ENCODE measurements at regions not wholly inside any gene's neighbourhood (a gene's known extent, or its start where the extent isn't known, plus 50 kb on each side); places are given as distances from the start of the nearest gene placed in this dataset.
"Not testable (repeated sequence)": the region's sequence is repeated elsewhere in the genome, so short reads cannot be mapped to it uniquely, and the experiment has no call there.

DNA sequence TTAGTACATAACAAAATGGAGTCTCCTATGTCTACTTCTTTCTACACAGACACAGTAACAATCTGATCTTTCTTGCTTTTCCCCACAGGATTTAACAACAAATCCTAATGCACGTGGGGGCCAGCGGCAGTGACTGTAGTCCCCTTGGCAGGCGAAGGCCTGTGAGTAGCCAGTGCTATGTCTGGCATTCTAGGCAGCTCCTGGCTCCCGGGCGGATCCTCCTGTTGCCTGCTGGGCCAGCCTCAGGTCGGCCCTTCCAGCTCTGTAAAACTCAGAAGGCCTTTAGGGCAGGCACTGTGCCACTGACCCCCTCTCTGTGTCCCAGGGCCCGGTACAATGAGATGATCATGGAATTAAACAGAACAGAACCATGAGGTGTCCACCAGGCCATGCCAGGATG lies 3981.7 kb upstream of the TPTE start:
- in situ Hi-C loops (cut with HindIII; ENCODE audit: low pct_ligation_motif_present, low pct_unique_long_range_greater_than_20kb, low sequenced_read_pairs); DNase-seq: not testable (repeated sequence)

DNA sequence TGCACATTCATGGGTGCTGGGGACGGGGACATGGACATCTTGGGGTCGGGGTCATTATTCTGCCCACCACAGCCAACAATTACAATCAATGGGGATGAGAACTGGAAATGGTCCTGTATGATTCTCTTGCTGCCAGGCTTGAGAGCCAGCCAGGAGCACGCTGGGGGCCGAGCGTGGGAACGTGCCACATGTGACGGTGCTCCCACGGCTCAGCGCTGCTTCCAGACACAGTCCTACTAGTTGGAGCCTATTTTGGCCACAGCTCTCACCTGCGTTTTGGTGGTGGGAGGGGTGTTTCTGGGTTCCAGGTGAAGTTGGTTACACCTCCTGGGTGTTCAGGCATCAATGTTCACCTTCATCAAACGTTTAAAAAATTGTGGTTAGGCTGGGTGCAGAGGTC lies 3980.3 kb upstream of the TPTE start:
- DNase-seq; in situ Hi-C loops (cut with HindIII; ENCODE audit: low pct_ligation_motif_present, low pct_unique_long_range_greater_than_20kb, low sequenced_read_pairs): not testable (repeated sequence)

- DNase-seq; in situ Hi-C loops (cut with HindIII; ENCODE audit: low pct_ligation_motif_present, low pct_unique_long_range_greater_than_20kb, low sequenced_read_pairs): not testable (repeated sequence)
Observed at GRCh38 chr21:6545288-6545687, 3976.1 kb upstream of the TPTE start.

DNA sequence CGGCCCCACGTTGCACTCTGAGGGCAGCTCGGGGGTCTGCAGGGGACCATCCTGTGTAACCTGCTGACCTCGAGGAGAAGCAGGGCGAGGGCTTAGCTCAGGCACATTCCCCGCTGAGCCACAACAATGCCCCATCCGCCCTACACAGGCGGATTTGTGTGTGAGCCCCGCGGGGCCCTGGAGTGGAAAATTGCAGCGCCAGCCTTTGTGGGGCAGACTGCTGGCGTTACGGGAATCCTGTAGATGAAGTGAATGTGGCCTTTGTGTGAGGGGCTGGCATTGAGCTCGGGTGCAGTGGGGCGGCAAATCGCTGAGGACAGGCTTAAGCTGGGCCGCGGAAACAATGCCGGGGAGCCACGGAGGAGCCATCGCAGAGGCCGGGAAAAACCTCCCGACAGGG lies 3970.3 kb upstream of the TPTE start:
- in situ Hi-C loops (cut with HindIII; ENCODE audit: low pct_ligation_motif_present, low pct_unique_long_range_greater_than_20kb, low sequenced_read_pairs); DNase-seq: not testable (repeated sequence)

DNA sequence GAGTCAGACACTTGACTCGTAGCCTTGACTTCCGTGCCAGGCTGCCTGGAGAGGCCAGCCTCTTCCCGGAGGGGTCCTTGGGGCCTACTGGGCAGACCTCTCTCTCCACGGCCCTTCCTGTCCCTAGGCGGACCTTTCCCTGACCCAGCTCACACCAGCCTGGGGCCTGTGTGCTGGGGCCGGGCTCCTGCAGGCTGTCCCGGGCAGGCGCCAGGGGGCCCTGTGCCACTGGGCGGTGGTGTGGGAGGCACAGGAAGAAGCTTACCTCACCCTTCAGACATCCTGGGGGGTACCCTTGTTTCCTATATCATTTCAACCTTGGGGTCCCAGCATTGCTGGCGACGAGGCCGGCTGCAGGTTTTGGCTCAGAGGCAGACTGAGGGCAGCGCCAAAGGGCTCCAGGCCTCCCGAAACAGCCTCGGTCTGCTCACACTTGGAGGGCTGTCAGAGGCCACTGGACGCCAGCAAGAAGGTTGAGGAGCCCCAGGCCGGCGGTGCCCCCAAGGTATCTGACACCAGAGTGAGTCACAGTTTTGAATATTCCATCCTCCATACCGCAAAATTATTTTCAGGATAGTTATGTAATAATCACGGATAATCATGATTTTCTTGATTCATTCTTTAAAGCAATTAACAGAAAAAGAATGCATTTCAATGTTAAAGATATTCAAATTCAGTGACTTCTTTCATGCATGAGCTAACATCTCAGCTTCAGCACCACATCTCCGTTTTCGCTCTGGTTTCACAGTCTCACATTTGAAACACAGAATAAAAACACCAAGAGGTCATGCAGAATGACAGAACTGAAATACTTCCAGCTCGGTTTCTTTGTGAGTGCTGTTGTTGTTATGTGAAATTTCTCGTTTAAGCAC lies 3967.6 kb upstream of the TPTE start:
- DNase-seq; in situ Hi-C loops (cut with HindIII; ENCODE audit: low pct_ligation_motif_present, low pct_unique_long_range_greater_than_20kb, low sequenced_read_pairs): not testable (repeated sequence)

GRCh38 chr21:6554377-6554864 lies 3967.0 kb upstream of the TPTE start:
- not testable (repeated sequence) for DNase-seq

GRCh38 chr21:6556516-6556915 lies 3964.9 kb upstream of the TPTE start:
- in situ Hi-C loops (cut with HindIII; ENCODE audit: low pct_ligation_motif_present, low pct_unique_long_range_greater_than_20kb, low sequenced_read_pairs); DNase-seq: not testable (repeated sequence)

More at GRCh38 chr21:6554377-6554864, 3967.0 kb upstream of the TPTE start:
- in situ Hi-C loops (cut with HindIII; ENCODE audit: low pct_ligation_motif_present, low pct_unique_long_range_greater_than_20kb, low sequenced_read_pairs), result not testable (repeated sequence)

DNA sequence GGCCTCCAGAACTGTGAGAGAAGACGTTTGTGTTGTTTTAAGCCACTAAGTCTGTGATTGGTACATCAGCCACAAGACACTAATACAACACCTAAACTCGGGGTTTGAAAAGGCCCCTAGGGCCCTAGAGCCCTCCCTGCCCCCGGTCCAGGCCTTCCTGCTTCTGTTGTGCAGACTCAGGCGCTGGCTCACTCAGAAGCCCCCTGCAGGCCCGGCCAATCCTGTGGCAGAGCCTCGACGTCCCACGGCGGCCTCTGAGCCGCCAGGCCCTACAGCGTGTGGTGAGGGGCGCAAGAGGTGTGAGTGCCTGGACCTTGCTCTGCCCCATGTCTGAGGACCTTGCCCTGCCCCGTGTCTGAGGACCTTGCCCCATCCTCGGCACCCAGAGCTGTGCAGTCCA lies 3964.0 kb upstream of the TPTE start:
- DNase-seq; in situ Hi-C loops (cut with HindIII; ENCODE audit: low pct_ligation_motif_present, low pct_unique_long_range_greater_than_20kb, low sequenced_read_pairs): not testable (repeated sequence)

DNA sequence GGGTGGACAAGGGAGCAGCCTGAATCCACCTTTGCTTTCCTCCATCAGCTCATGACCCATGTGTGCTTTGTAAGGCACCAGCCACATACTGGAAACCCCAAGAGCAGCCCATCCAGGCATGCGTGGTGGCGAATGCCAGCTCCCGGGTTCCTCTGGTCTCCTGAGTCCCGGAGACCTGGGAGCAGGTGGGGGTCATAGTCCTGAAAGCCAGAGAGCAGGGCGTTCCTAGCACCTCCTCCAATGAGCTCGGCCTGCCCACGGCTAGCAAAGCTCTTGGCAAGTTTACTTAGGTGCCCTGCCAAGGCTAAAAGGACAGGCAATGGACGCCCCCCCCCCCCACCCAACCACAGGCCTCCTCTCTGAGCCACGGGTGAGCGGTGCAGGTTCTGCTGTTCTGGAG lies 3960.2 kb upstream of the TPTE start:
- DNase-seq; in situ Hi-C loops (cut with HindIII; ENCODE audit: low pct_ligation_motif_present, low pct_unique_long_range_greater_than_20kb, low sequenced_read_pairs): not testable (repeated sequence)

GRCh38 chr21:6561578-6561977 lies 3959.8 kb upstream of the TPTE start:
- in situ Hi-C loops (cut with HindIII; ENCODE audit: low pct_ligation_motif_present, low pct_unique_long_range_greater_than_20kb, low sequenced_read_pairs); DNase-seq: not testable (repeated sequence)

- in situ Hi-C loops (cut with HindIII; ENCODE audit: low pct_ligation_motif_present, low pct_unique_long_range_greater_than_20kb, low sequenced_read_pairs); DNase-seq: not testable (repeated sequence)
Observed at GRCh38 chr21:6564543-6565166, 3956.7 kb upstream of the TPTE start.

- in situ Hi-C loops (cut with HindIII; ENCODE audit: low pct_ligation_motif_present, low pct_unique_long_range_greater_than_20kb, low sequenced_read_pairs), result not testable (repeated sequence)
Observed at GRCh38 chr21:6565190-6566094, 3955.9 kb upstream of the TPTE start.

GRCh38 chr21:6567542-6567941 lies 3953.8 kb upstream of the TPTE start:
- in situ Hi-C loops (cut with HindIII; ENCODE audit: low pct_ligation_motif_present, low pct_unique_long_range_greater_than_20kb, low sequenced_read_pairs), result not testable (repeated sequence)

More at GRCh38 chr21:6565190-6566094, 3955.9 kb upstream of the TPTE start:
- not testable (repeated sequence) for DNase-seq

GRCh38 chr21:6569152-6569551 lies 3952.2 kb upstream of the TPTE start:
- in situ Hi-C loops (cut with HindIII; ENCODE audit: low pct_ligation_motif_present, low pct_unique_long_range_greater_than_20kb, low sequenced_read_pairs); DNase-seq: not testable (repeated sequence)

More at GRCh38 chr21:6567542-6567941, 3953.8 kb upstream of the TPTE start:
- DNase-seq, result not testable (repeated sequence)

DNA sequence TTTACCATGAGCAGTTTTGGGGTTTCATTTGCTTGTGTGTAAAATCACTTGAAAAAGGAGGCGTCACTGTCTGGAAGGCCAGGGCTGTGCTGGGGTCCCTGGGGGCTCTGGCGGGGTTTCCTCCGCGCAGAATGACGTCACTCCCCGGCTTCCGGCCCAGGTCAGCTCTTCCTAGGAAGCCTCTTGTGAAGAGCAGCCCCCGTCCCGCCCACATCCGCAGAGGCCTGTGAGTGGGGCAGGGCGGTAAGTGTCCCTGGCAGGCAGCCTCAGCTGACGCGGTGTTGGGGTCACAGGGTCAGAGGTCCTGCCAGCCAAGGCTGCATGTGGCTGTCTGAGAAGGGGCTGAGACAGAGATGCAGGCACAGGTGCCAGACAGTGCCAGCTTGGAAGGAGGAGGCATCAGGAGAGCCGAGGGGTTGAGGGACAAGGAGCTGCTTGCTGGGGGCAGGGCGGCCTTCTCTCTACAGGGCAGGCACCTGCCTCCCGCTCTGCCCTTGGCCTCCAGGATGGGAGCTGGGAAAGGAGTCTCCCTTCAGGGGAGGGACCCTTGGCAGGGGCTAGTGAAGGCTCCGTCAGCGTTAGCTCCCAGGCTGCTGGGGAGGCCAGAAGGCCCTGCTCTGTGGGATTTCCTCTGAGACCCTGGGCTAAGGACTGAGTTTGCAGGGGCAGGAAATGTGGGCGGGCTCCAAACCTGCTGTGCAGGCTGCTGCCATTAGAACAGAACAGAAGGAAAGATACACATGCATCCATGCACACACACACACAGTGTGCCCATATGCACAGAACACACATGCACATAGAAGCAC lies 3951.6 kb upstream of the TPTE start:
- DNase-seq; in situ Hi-C loops (cut with HindIII; ENCODE audit: low pct_ligation_motif_present, low pct_unique_long_range_greater_than_20kb, low sequenced_read_pairs): not testable (repeated sequence)

DNA sequence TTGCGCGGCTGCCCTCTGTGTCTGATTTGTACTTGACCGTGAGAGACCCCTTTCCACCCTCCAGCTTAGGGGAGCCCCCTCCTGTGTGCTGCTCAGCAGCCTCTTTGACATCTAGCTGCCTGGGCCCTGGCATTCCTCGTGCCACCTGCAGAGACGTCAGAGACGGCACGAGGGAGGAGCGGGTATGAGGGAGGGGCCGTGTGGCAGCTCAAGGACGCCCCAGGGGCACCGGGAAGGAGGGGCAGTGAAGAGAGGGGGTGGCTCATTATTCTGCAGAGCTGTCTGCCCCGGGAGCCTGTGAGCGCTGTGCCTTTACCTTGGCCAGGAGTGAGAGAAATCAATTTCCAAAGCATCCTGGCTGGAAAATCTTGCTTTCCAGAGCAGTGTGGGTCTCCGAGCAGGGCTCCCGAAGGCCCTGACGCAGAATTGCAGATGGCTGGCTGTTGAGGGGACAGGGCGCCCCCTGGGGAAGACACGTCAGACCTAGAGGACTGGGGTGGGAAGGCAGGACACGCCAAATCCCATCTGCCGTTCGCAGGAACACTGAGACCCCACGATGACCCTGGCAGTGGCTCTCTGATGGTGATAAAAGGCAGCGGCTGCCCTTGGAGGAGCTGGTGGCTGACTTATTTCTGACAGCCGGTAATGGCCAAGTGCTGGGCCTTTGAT lies 3950.5 kb upstream of the TPTE start:
- in situ Hi-C loops (cut with HindIII; ENCODE audit: low pct_ligation_motif_present, low pct_unique_long_range_greater_than_20kb, low sequenced_read_pairs); DNase-seq: not testable (repeated sequence)

- in situ Hi-C loops (cut with HindIII; ENCODE audit: low pct_ligation_motif_present, low pct_unique_long_range_greater_than_20kb, low sequenced_read_pairs); DNase-seq: not testable (repeated sequence)
Observed at GRCh38 chr21:6573576-6573975, 3947.8 kb upstream of the TPTE start.

Data from ACHN (cell line).